ENCODE measurements at regions not wholly inside any gene's neighbourhood (a gene's known extent, or its start where the extent isn't known, plus 50 kb on each side); places are given as distances from the start of the nearest gene placed in this dataset.

GRCh38 chr10:130749911-130750310 lies 561.6 kb downstream of the TCERG1L start:
- no peaks in the 10 kb centered on the region for H3K4me1 Mint-ChIP-seq (ENCODE audit: low read depth)
- no peaks in the 10 kb centered on the region for H3K36me3 Mint-ChIP-seq (ENCODE audit: low read depth)
- POLR2A ChIA-PET: no interaction called here

GRCh38 chr10:130750441-130750840 lies 561.1 kb downstream of the TCERG1L start:
- DNase-seq: no peak
- CTCF ChIA-PET: no interaction called here
- H3K27me3 Mint-ChIP-seq (ENCODE audit: low read depth): no peaks in the 10 kb centered on the region
- H3K36me3 Mint-ChIP-seq (ENCODE audit: low read depth): no peaks in the 10 kb centered on the region
- ATAC-seq: no peak
- H3K9me3 Mint-ChIP-seq (ENCODE audit: insufficient read depth): no peaks in the 10 kb centered on the region
- H3K27ac Mint-ChIP-seq: no peak overlapping the region
- POLR2A ChIA-PET: no interaction called here
- no peak overlapping the region for H3K4me3 Mint-ChIP-seq
- H3K4me1 Mint-ChIP-seq (ENCODE audit: low read depth): no peaks in the 10 kb centered on the region

More at GRCh38 chr10:130749911-130750310, 561.6 kb downstream of the TCERG1L start:
- ATAC-seq (no peak), DNase-seq (no peak)
- no peaks in the 10 kb centered on the region for H3K27me3 Mint-ChIP-seq (ENCODE audit: low read depth)
- H3K27ac Mint-ChIP-seq: no peak overlapping the region
- no peaks in the 10 kb centered on the region for H3K9me3 Mint-ChIP-seq (ENCODE audit: insufficient read depth)
- H3K4me3 Mint-ChIP-seq: no peak overlapping the region
- CTCF ChIA-PET: no interaction called here

- CTCF ChIA-PET: no interaction called here
- Mint-ChIP-seq H3K27ac (no peak overlapping the region), H3K4me3 (no peak overlapping the region), H3K27me3 (ENCODE audit: low read depth) (no peaks in the 10 kb centered on the region), H3K9me3 (ENCODE audit: insufficient read depth) (peaks cover under 1% of the 10 kb centered on the region), H3K36me3 (ENCODE audit: low read depth) (no peaks in the 10 kb centered on the region), H3K4me1 (ENCODE audit: low read depth) (no peaks in the 10 kb centered on the region)
- DNase-seq (no peak), ATAC-seq (no peak)
- POLR2A ChIA-PET: no interaction called here
Observed at GRCh38 chr10:130751106-130751840, 560.2 kb downstream of the TCERG1L start.

- Mint-ChIP-seq H3K27ac (no peak overlapping the region), H3K9me3 (ENCODE audit: insufficient read depth) (peaks cover 4% of the 10 kb centered on the region), H3K4me3 (no peak overlapping the region), H3K27me3 (ENCODE audit: low read depth) (no peaks in the 10 kb centered on the region), H3K4me1 (ENCODE audit: low read depth) (no peaks in the 10 kb centered on the region), H3K36me3 (ENCODE audit: low read depth) (no peaks in the 10 kb centered on the region)
- POLR2A ChIA-PET: no interaction called here
- CTCF ChIA-PET: no interaction called here
- no peak for DNase-seq
- no peak for ATAC-seq
Observed at GRCh38 chr10:130751851-130752250, 559.7 kb downstream of the TCERG1L start.

GRCh38 chr10:130756651-130757050 lies 554.9 kb downstream of the TCERG1L start:
- Mint-ChIP-seq H3K36me3 (ENCODE audit: low read depth) (no peaks in the 10 kb centered on the region), H3K27me3 (ENCODE audit: low read depth) (no peaks in the 10 kb centered on the region), H3K27ac (no peak overlapping the region), H3K4me3 (no peak overlapping the region), H3K9me3 (ENCODE audit: insufficient read depth) (peaks cover 4% of the 10 kb centered on the region), H3K4me1 (ENCODE audit: low read depth) (no peaks in the 10 kb centered on the region)
- ChIA-PET POLR2A (no interaction called here), CTCF (no interaction called here)
- ATAC-seq (no peak), DNase-seq (no peak)

- CTCF ChIA-PET: no interaction called here
- Mint-ChIP-seq H3K27me3 (ENCODE audit: low read depth) (no peaks in the 10 kb centered on the region), H3K4me1 (ENCODE audit: low read depth) (no peaks in the 10 kb centered on the region), H3K27ac (no peak overlapping the region), H3K4me3 (no peak overlapping the region), H3K36me3 (ENCODE audit: low read depth) (no peaks in the 10 kb centered on the region), H3K9me3 (ENCODE audit: insufficient read depth) (peaks cover 4% of the 10 kb centered on the region)
- ATAC-seq: no peak
- POLR2A ChIA-PET: no interaction called here
- no peak for DNase-seq
Observed at GRCh38 chr10:130757271-130757670, 554.2 kb downstream of the TCERG1L start.

GRCh38 chr10:130757821-130758489 lies 553.6 kb downstream of the TCERG1L start:
- ChIA-PET POLR2A (no interaction called here), CTCF (no interaction called here)
- H3K36me3 Mint-ChIP-seq (ENCODE audit: low read depth): no peaks in the 10 kb centered on the region
- H3K4me1 Mint-ChIP-seq (ENCODE audit: low read depth): no peaks in the 10 kb centered on the region
- no peak overlapping the region for H3K4me3 Mint-ChIP-seq
- peaks cover 4% of the 10 kb centered on the region for H3K9me3 Mint-ChIP-seq (ENCODE audit: insufficient read depth)
- ATAC-seq: no peak
- no peak overlapping the region for H3K27ac Mint-ChIP-seq
- H3K27me3 Mint-ChIP-seq (ENCODE audit: low read depth): no peaks in the 10 kb centered on the region
- DNase-seq: no peak

GRCh38 chr10:130758529-130758928 lies 553.0 kb downstream of the TCERG1L start:
- no peak for DNase-seq
- Mint-ChIP-seq H3K36me3 (ENCODE audit: low read depth) (no peaks in the 10 kb centered on the region), H3K4me3 (no peak overlapping the region), H3K4me1 (ENCODE audit: low read depth) (no peaks in the 10 kb centered on the region), H3K27me3 (ENCODE audit: low read depth) (no peaks in the 10 kb centered on the region), H3K9me3 (ENCODE audit: insufficient read depth) (peaks cover 8% of the 10 kb centered on the region), H3K27ac (no peak overlapping the region)
- CTCF ChIA-PET: no interaction called here
- no peak for ATAC-seq
- POLR2A ChIA-PET: no interaction called here

GRCh38 chr10:130761032-130761575 lies 550.4 kb downstream of the TCERG1L start:
- CTCF ChIA-PET: no interaction called here
- Mint-ChIP-seq H3K36me3 (ENCODE audit: low read depth) (no peaks in the 10 kb centered on the region), H3K4me1 (ENCODE audit: low read depth) (no peaks in the 10 kb centered on the region)

GRCh38 chr10:130761788-130762301 lies 549.7 kb downstream of the TCERG1L start:
- no peaks in the 10 kb centered on the region for H3K27me3 Mint-ChIP-seq (ENCODE audit: low read depth)
- ChIA-PET CTCF (no interaction called here), POLR2A (no interaction called here)
- H3K27ac Mint-ChIP-seq: no peak overlapping the region
- no peaks in the 10 kb centered on the region for H3K36me3 Mint-ChIP-seq (ENCODE audit: low read depth)
- DNase-seq (no peak), ATAC-seq (no peak)
- no peak overlapping the region for H3K4me3 Mint-ChIP-seq
- peaks cover 6% of the 10 kb centered on the region for H3K9me3 Mint-ChIP-seq (ENCODE audit: insufficient read depth)
- H3K4me1 Mint-ChIP-seq (ENCODE audit: low read depth): no peaks in the 10 kb centered on the region

More at GRCh38 chr10:130761032-130761575, 550.4 kb downstream of the TCERG1L start:
- ATAC-seq (no peak), DNase-seq (no peak)
- Mint-ChIP-seq H3K9me3 (ENCODE audit: insufficient read depth) (peaks cover 10% of the 10 kb centered on the region), H3K27ac (no peak overlapping the region), H3K4me3 (no peak overlapping the region), H3K27me3 (ENCODE audit: low read depth) (no peaks in the 10 kb centered on the region)
- POLR2A ChIA-PET: no interaction called here

- no peaks in the 10 kb centered on the region for H3K4me1 Mint-ChIP-seq (ENCODE audit: low read depth)
- ChIA-PET POLR2A (no interaction called here), CTCF (no interaction called here)
- no peaks in the 10 kb centered on the region for H3K36me3 Mint-ChIP-seq (ENCODE audit: low read depth)
- H3K27me3 Mint-ChIP-seq (ENCODE audit: low read depth): no peaks in the 10 kb centered on the region
- H3K4me3 Mint-ChIP-seq: no peak overlapping the region
- H3K9me3 Mint-ChIP-seq (ENCODE audit: insufficient read depth): peaks cover 6% of the 10 kb centered on the region
- ATAC-seq: no peak
- H3K27ac Mint-ChIP-seq: no peak overlapping the region
- DNase-seq: no peak
Observed at GRCh38 chr10:130762491-130762890, 549.0 kb downstream of the TCERG1L start.

GRCh38 chr10:130763071-130763470 lies 548.5 kb downstream of the TCERG1L start:
- Mint-ChIP-seq H3K4me3 (no peak overlapping the region), H3K27me3 (ENCODE audit: low read depth) (no peaks in the 10 kb centered on the region), H3K36me3 (ENCODE audit: low read depth) (no peaks in the 10 kb centered on the region), H3K9me3 (ENCODE audit: insufficient read depth) (peaks cover 6% of the 10 kb centered on the region), H3K4me1 (ENCODE audit: low read depth) (no peaks in the 10 kb centered on the region), H3K27ac (no peak overlapping the region)
- DNase-seq (no peak), ATAC-seq (no peak)
- CTCF ChIA-PET: no interaction called here
- POLR2A ChIA-PET: no interaction called here

Measured in activated CD8-positive, alpha-beta T cell treated with anti-CD3 and anti-CD28 coated beads, Interleukin-2, amount 10 ng/mL, durations not matched to agents 7 days and 5 days (primary cell).